Neuronal stem cell (in vitro differentiated cells): ENCODE measurements at regions not wholly inside any gene's neighbourhood (a gene's known extent, or its start where the extent isn't known, plus 50 kb on each side); places are given as distances from the start of the nearest gene placed in this dataset.

Experiments used
- DNase-seq: peaks from one replicate; pipeline ENCODE4 v3.0.0-alpha.2; 2013; ENCODE audit warnings: low spot score
- H2AFZ ChIP-seq: one replicate; pipeline ENCODE4 v1.6.1; 2013; ENCODE audit warnings: mild to moderate bottlenecking, low read length, inconsistent platforms
- H2AK5ac ChIP-seq: 2 replicates; pipeline ENCODE4 v1.6.1; 2013; ENCODE audit warnings: low read depth, mild to moderate bottlenecking, inconsistent platforms, low read length, moderate library complexity, mixed read lengths
- H2BK120ac ChIP-seq: 2 replicates; pipeline ENCODE4 v1.6.1; 2013; ENCODE audit warnings: low read depth, mild to moderate bottlenecking, inconsistent platforms, low read length, moderate library complexity, mixed read lengths
- H2BK12ac ChIP-seq: one replicate; pipeline ENCODE4 v1.6.1; 2013; ENCODE audit warnings: low read length, inconsistent platforms
- H2BK15ac ChIP-seq: 2 replicates; pipeline ENCODE4 v1.6.1; 2013; ENCODE audit warnings: mild to moderate bottlenecking, low read length, inconsistent platforms, mixed read lengths
- H2BK5ac ChIP-seq: one replicate; pipeline ENCODE4 v1.6.1; 2013; ENCODE audit warnings: inconsistent platforms, mild to moderate bottlenecking, low read length, moderate library complexity
- H3K14ac ChIP-seq: one replicate; pipeline ENCODE4 v1.6.1; 2013; ENCODE audit warnings: low read length, inconsistent platforms
- H3K18ac ChIP-seq: 2 replicates; pipeline ENCODE4 v1.6.1; 2013; ENCODE audit warnings: low read length, inconsistent platforms
- H3K23ac ChIP-seq: 2 replicates; pipeline ENCODE4 v1.6.1; 2013; ENCODE audit warnings: low read depth, mild to moderate bottlenecking, mixed read lengths, low read length, inconsistent platforms; ENCODE audit not compliant: poor library complexity
- H3K27ac ChIP-seq: replicated peaks from 3 replicates; pipeline ENCODE4 v1.5.1; 2013; ENCODE audit warnings: low read length, inconsistent platforms
- H3K27me3 ChIP-seq, 3 experiments: 2 replicates each; pipeline ENCODE4 v1.6.1; 2013; ENCODE audit warnings: low read length in 3 of 3, mild to moderate bottlenecking in 2 of 3, inconsistent platforms in 1 of 3, low read depth in 1 of 3, mixed read lengths in 1 of 3, moderate library complexity in 1 of 3; ENCODE audit not compliant: control insufficient read depth in 3 of 3, insufficient read depth in 3 of 3
- H3K36me3 ChIP-seq, 2 donors: replicated peaks in 1 of 2; 2 replicates each; pipeline ENCODE4 v1.6.1; 2013; ENCODE audit warnings: low read length in 2 of 2; ENCODE audit not compliant: control insufficient read depth in 2 of 2, insufficient read depth in 2 of 2
- H3K4ac ChIP-seq: 2 replicates; pipeline ENCODE4 v1.6.1; 2013; ENCODE audit warnings: inconsistent platforms, mild to moderate bottlenecking, low read length, moderate library complexity
- H3K4me1 ChIP-seq, 2 donors: 1 replicate in 1 of 2; 2 replicates in 1 of 2; pipeline ENCODE4 v1.6.1; 2013; ENCODE audit warnings: low read length in 2 of 2, low read depth in 1 of 2; ENCODE audit not compliant: control insufficient read depth in 2 of 2, insufficient read depth in 1 of 2
- H3K4me2 ChIP-seq: one replicate; pipeline ENCODE4 v1.6.1; 2013; ENCODE audit warnings: mild to moderate bottlenecking, low read length, inconsistent platforms; ENCODE audit not compliant: insufficient read depth, poor library complexity, severe bottlenecking
- H3K4me3 ChIP-seq, 2 donors: 2 replicates each; pipeline ENCODE4 v1.5.1; 2013; ENCODE audit warnings: low read length in 2 of 2, mild to moderate bottlenecking in 2 of 2, inconsistent platforms in 1 of 2, moderate library complexity in 1 of 2
- H3K79me1 ChIP-seq: one replicate; pipeline ENCODE4 v1.6.1; 2013; ENCODE audit warnings: low read depth, mild to moderate bottlenecking, inconsistent platforms, low read length, moderate library complexity
- H3K9ac ChIP-seq: one replicate; pipeline ENCODE4 v1.6.1; 2013; ENCODE audit warnings: mild to moderate bottlenecking, low read depth, low read length, inconsistent platforms; ENCODE audit not compliant: poor library complexity
- H3K9me3 ChIP-seq, 2 donors: replicated peaks in 1 of 2; 2 replicates each; pipeline versions ENCODE3 to v1.6.1; 2013; ENCODE audit warnings: low read length in 2 of 2, mild to moderate bottlenecking in 2 of 2, inconsistent platforms in 1 of 2, low read depth in 1 of 2, mixed read lengths in 1 of 2, moderate library complexity in 1 of 2; ENCODE audit not compliant: control insufficient read depth in 2 of 2, insufficient read depth in 1 of 2
- H4K8ac ChIP-seq: one replicate; pipeline ENCODE4 v1.6.1; 2013; ENCODE audit warnings: low read depth, mild to moderate bottlenecking, inconsistent platforms, low read length, moderate library complexity
- H4K91ac ChIP-seq: one replicate; pipeline ENCODE4 v1.6.1; 2013; ENCODE audit warnings: low read length, low read depth, mild to moderate bottlenecking, inconsistent platforms; ENCODE audit not compliant: poor library complexity
- WGBS, 2 donors: extraction: QIAGEN DNeasy Blood & Tissue Kit; methylation state at CpG; one replicate each; pipeline ENCODE4 v1.1.7; 2013; ENCODE audit warnings: missing lambda C conversion rate in 2 of 2, mixed read lengths in 1 of 2; ENCODE audit not compliant: insufficient read length in 2 of 2, insufficient replicate concordance in 1 of 2; ENCODE audit errors: extremely low coverage in 2 of 2; 5-methylcytosine and 5-hydroxymethylcytosine counted together

DNA sequence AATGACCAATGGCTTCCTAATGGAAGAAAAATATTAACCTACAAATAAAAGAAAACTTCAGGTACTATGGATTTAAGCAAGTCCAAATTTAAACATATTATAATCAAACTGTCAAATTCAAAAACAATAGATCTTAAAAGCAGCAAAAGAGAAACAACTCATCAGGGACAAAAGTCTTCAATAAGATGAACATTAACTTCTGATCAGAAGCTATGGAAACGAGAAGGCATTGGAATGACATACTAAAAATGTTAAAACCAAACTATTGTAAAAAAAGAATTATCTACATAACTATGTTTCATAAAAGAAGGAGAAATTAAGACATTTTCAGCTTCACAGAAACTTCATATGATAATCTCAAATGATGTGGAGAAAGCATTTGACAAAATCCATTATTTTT lies 334.7 kb downstream of the ANKRD7 start:
- Histone ChIP-seq H3K4ac (no peak overlapping the region), H3K36me3 (no peaks in the 10 kb centered on the region), H3K27me3 (no peaks in the 10 kb centered on the region), H3K23ac (no peak overlapping the region), H3K4me2 (no peak overlapping the region), H3K79me1 (no peaks in the 10 kb centered on the region), H3K4me3 (no peak overlapping the region), H2AK5ac (no peak overlapping the region), H4K91ac (no peak overlapping the region), H2AFZ (no peak overlapping the region), H3K9ac (no peak overlapping the region), H2BK120ac (no peak overlapping the region), H3K9me3 (no peaks in the 10 kb centered on the region), H3K4me1 (no peaks in the 10 kb centered on the region), H2BK12ac (no peak overlapping the region), H3K27ac (no peak overlapping the region), H4K8ac (no peak overlapping the region), H3K14ac (no peak overlapping the region), H2BK15ac (no peak overlapping the region), H2BK5ac (no peak overlapping the region), H3K18ac (no peak overlapping the region)
- WGBS, 2 donors = no CpG with 5 or more reads among the region's 1 CpG
- no peak for DNase-seq

GRCh38 chr7:118563311-118563710 lies 338.8 kb downstream of the ANKRD7 start:
- Histone ChIP-seq H2BK15ac (no peak overlapping the region), H4K91ac (no peak overlapping the region), H2AK5ac (no peak overlapping the region), H2AFZ (no peak overlapping the region), H2BK12ac (no peak overlapping the region), H3K23ac (no peak overlapping the region), H3K27ac (no peak overlapping the region), H2BK120ac (no peak overlapping the region), H3K18ac (no peak overlapping the region), H3K27me3 (no peaks in the 10 kb centered on the region), H3K4me2 (no peak overlapping the region), H4K8ac (no peak overlapping the region), H3K9ac (no peak overlapping the region), H3K4ac (no peak overlapping the region), H3K4me1 (no peaks in the 10 kb centered on the region), H3K4me3 (no peak overlapping the region), H3K79me1 (no peaks in the 10 kb centered on the region), H3K9me3 (no peaks in the 10 kb centered on the region), H2BK5ac (no peak overlapping the region), H3K14ac (no peak overlapping the region), H3K36me3 (no peaks in the 10 kb centered on the region)
- no peak for DNase-seq
- no CpG with 5 or more reads among the region's 2 CpGs for WGBS, 2 donors

- H3K4ac ChIP-seq = no peak overlapping the region
- no peak overlapping the region for H2BK120ac ChIP-seq
- no peak overlapping the region for H2BK5ac ChIP-seq
- H3K36me3 ChIP-seq = no peaks in the 10 kb centered on the region
- no peak for DNase-seq
- no peak overlapping the region for H2BK12ac ChIP-seq
- WGBS, 2 donors = no CpG with 5 or more reads among the region's 1 CpG
- H4K91ac ChIP-seq = no peak overlapping the region
- H3K9ac ChIP-seq = no peak overlapping the region
- no peak overlapping the region for H2BK15ac ChIP-seq
- H3K14ac ChIP-seq = no peak overlapping the region
- no peak overlapping the region for H3K23ac ChIP-seq
- H4K8ac ChIP-seq = no peak overlapping the region
- H2AFZ ChIP-seq = no peak overlapping the region
- peaks cover 0 to 6% of the 10 kb centered on the region in 2 donors for H3K4me1 ChIP-seq
- no peak overlapping the region for H2AK5ac ChIP-seq
- H3K4me2 ChIP-seq = no peak overlapping the region
- H3K9me3 ChIP-seq = no peaks in the 10 kb centered on the region
- no peak overlapping the region for H3K18ac ChIP-seq
- no peak overlapping the region for H3K27ac ChIP-seq
- H3K4me3 ChIP-seq = no peak overlapping the region
- H3K79me1 ChIP-seq = no peaks in the 10 kb centered on the region
- H3K27me3 ChIP-seq = no peaks in the 10 kb centered on the region
These were observed 348.1 kb downstream of the ANKRD7 start for GRCh38 chr7:118572604-118573003.

DNA sequence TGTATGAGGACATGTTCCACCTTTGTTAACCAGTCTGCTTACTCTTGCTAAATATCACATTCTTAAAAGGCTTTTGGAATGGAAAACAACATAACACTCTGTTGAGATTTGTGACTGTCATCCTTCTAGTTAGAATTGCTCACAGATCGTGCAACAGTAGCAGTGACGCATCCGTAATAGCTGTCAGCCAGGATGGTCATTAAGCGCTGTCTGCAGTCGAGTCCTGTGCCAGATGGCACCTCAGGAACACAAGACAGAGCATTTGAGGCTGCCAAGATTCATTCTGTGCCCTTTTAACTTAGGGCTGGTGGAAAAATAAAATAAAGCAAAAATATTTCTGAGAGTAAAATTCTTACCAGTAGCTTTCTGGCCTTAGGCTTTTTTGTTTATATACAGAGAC lies 348.6 kb downstream of the ANKRD7 start:
- Histone ChIP-seq H3K36me3 (no peaks in the 10 kb centered on the region), H3K4ac (no peak overlapping the region), H2BK5ac (no peak overlapping the region), H2AK5ac (no peak overlapping the region), H3K9me3 (no peaks in the 10 kb centered on the region), H3K4me1 (peaks cover 0 to 6% of the 10 kb centered on the region in 2 donors), H3K9ac (no peak overlapping the region), H2BK12ac (no peak overlapping the region), H3K4me2 (no peak overlapping the region), H3K27me3 (no peaks in the 10 kb centered on the region), H4K8ac (no peak overlapping the region), H3K4me3 (no peak overlapping the region), H2BK15ac (no peak overlapping the region), H4K91ac (no peak overlapping the region), H3K18ac (no peak overlapping the region), H3K14ac (no peak overlapping the region), H3K27ac (no peak overlapping the region), H3K23ac (no peak overlapping the region), H2AFZ (no peak overlapping the region), H2BK120ac (no peak overlapping the region), H3K79me1 (no peaks in the 10 kb centered on the region)
- WGBS, 2 donors = no CpG with 5 or more reads among the region's 5 CpGs
- no peak for DNase-seq
